GM12891 (cell line): ENCODE measurements at regions not wholly inside any gene's neighbourhood (a gene's known extent, or its start where the extent isn't known, plus 50 kb on each side); places are given as distances from the start of the nearest gene placed in this dataset.

ENCODE experiments used
- POLR2A ChIP-seq: IDR thresholded peaks from 2 replicates; pipeline ENCODE4 v1.6.1; 2011; ENCODE audit warnings: low read depth, low read length, control low read depth
- POLR2AphosphoS5 ChIP-seq: IDR thresholded peaks from 2 replicates; pipeline ENCODE4 v1.6.1; 2011; ENCODE audit warnings: low read depth, low read length, control low read depth
- POU2F2 ChIP-seq: IDR thresholded peaks from 2 replicates; pipeline ENCODE4 v1.6.1; 2011; ENCODE audit warnings: low read depth, mild to moderate bottlenecking, control low read depth, low read length, moderate library complexity
- SPI1 ChIP-seq: IDR thresholded peaks from 2 replicates; pipeline ENCODE4 v1.6.1; 2011; ENCODE audit warnings: low read depth, low read length, control low read depth
- TAF1 ChIP-seq: IDR thresholded peaks from 2 replicates; pipeline ENCODE4 v1.6.1; 2011; ENCODE audit warnings: low read depth, low read length, control low read depth

DNA sequence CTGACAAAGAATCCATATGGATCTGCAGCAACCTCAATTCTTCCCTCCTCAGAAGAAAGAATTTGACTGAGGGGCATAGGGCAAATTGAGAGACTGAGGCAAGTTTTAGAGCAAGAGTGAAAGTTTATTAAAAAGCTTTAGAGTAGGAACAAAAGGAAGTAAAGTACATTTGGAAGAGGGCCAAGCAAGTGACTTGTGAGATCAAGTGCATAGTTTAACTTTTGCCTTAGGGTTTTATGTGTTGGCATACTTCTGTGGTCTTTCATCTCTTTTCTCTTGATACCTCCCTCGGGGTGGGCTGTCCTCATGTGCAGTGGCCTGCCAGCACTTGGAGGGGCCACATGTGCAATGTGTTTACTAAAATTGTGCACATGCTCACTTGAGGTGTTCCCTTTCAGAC lies 98.0 kb upstream of the MAGEB16 start:
- TF ChIP-seq POLR2AphosphoS5, result no peak
- TF ChIP-seq POLR2A, result no peak
- no peak for TF ChIP-seq POU2F2
- no peak for TF ChIP-seq TAF1
- no peak for TF ChIP-seq SPI1
